ENCODE measurements at regions not wholly inside any gene's neighbourhood (a gene's known extent, or its start where the extent isn't known, plus 50 kb on each side); places are given as distances from the start of the nearest gene placed in this dataset.

DNA sequence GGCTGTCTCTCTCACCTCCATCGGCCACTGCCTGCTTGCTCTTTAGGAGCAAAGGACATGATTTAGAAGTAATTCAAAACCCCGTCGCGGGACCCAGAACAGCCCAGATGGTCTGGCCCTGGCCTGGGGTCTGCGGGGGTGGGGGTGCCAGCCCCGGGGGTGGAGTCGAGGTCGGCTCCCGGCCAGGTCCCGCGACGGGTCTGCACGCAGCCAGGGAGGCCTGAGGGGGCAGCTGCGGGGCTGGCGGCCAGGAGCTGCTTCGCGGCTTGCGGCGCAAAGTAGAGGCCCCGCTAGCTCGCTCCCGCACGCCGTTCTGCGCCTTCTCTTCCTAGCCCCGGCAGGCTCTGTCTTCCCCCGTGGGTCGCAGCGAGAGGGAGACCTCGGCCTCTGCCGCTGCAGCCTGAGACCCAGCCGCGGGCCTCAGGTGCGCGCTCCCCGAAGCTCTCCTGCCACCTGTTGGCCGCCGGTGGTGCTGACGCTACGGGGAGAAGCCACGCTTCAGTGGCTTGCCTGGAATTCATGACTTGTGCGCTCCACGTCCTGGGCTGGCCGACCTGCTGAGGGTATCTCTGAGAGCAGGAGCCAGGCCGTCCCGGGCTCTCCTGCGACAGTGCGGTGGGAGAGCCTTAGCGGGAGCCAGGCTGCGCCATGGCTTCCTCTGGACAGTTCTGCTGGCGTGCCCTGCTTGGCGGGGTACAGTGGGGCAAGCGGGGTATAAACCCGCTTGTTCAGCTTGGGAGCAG lies 157.2 kb upstream of the PITX1 start:
- peaks cover 71% of the 10 kb centered on the region for H3K27me3 Mint-ChIP-seq (ENCODE audit: unreplicated experiment)
- H3K4me1 Mint-ChIP-seq (ENCODE audit: unreplicated experiment): peaks cover 6% of the 10 kb centered on the region
- no peaks in the 10 kb centered on the region for H3K9me3 Mint-ChIP-seq (ENCODE audit: unreplicated experiment)
- no peak overlapping the region for H3K27ac Mint-ChIP-seq (ENCODE audit: unreplicated experiment)
- peak overlapping the region; percentile 73 for H3K4me3 Mint-ChIP-seq (ENCODE audit: unreplicated experiment)
- TF ChIP-seq, protein P1, sequence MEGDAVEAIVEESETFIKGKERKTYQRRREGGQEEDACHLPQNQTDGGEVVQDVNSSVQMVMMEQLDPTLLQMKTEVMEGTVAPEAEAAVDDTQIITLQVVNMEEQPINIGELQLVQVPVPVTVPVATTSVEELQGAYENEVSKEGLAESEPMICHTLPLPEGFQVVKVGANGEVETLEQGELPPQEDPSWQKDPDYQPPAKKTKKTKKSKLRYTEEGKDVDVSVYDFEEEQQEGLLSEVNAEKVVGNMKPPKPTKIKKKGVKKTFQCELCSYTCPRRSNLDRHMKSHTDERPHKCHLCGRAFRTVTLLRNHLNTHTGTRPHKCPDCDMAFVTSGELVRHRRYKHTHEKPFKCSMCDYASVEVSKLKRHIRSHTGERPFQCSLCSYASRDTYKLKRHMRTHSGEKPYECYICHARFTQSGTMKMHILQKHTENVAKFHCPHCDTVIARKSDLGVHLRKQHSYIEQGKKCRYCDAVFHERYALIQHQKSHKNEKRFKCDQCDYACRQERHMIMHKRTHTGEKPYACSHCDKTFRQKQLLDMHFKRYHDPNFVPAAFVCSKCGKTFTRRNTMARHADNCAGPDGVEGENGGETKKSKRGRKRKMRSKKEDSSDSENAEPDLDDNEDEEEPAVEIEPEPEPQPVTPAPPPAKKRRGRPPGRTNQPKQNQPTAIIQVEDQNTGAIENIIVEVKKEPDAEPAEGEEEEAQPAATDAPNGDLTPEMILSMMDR (IDR thresholded peaks at IDR 0.05): peak; percentile 90
- peak; percentile 88 for DNase-seq (ENCODE audit: extremely low spot score, unreplicated experiment)
- H3K36me3 Mint-ChIP-seq (ENCODE audit: unreplicated experiment): no peaks in the 10 kb centered on the region

DNA sequence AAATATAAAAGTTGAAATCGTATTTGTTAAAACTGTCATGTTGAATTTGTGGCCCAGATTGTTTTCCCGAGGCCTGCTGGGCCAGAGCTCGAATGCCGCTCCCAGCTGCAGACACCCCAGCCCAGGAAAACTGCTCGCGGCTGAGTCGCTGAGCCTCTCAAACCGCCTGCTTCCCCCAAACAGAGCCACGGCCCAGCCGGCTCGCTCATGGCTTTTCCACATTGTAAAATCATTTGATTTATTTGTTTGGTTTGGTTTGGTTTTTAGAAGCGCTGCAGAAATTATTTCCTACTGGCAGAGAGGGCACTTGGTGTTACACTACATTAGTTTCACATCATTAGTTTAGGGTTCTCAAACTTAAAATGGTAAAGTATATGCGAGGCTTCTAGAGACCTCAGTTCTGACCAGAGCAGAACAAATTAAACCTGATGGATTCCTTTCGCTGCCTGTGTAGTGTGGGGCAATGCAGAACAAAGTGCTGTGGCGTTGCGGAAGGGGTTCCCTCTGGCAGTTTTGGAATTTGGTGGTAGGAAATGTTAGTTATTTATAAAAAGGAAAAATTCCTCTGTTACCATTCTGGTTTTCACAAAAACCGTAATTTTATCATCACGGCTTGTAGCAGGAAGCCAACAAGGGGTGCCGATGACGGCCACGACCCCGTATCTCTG lies 156.5 kb upstream of the PITX1 start:
- peak overlapping the region; percentile 52 for H3K4me3 Mint-ChIP-seq (ENCODE audit: unreplicated experiment)
- no peak overlapping the region for H3K27ac Mint-ChIP-seq (ENCODE audit: unreplicated experiment)
- peaks cover 6% of the 10 kb centered on the region for H3K4me1 Mint-ChIP-seq (ENCODE audit: unreplicated experiment)
- H3K27me3 Mint-ChIP-seq (ENCODE audit: unreplicated experiment): peaks cover 70% of the 10 kb centered on the region
- no peaks in the 10 kb centered on the region for H3K9me3 Mint-ChIP-seq (ENCODE audit: unreplicated experiment)
- peak; percentile 62 for DNase-seq (ENCODE audit: extremely low spot score, unreplicated experiment)
- TF ChIP-seq, protein P1 (IDR thresholded peaks at IDR 0.05): no peak
- no peaks in the 10 kb centered on the region for H3K36me3 Mint-ChIP-seq (ENCODE audit: unreplicated experiment)

DNA sequence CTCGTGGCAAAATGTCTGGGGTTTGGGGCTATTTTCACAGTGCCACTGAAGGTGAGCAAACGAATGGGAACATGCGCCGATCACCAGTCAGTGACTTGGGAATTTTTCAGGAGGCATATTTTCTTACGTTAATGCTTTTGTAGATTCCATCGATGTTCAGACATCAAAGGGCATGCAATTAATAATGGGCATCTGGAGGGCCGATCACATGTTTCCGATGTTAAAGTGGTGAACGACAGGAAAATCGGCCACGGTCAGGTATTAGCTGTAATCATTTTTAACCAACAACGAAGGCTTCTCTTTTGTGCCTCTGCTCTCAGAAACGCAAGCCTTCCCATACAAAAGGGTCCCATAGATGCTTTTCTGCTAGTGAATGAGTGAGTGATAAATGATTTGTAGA lies 155.0 kb upstream of the PITX1 start:
- TF ChIP-seq, protein P1 (IDR thresholded peaks at IDR 0.05): no peak
- Mint-ChIP-seq H3K27me3 (ENCODE audit: unreplicated experiment) (peaks cover 67% of the 10 kb centered on the region), H3K27ac (ENCODE audit: unreplicated experiment) (no peak overlapping the region), H3K4me3 (ENCODE audit: unreplicated experiment) (no peak overlapping the region), H3K9me3 (ENCODE audit: unreplicated experiment) (no peaks in the 10 kb centered on the region), H3K4me1 (ENCODE audit: unreplicated experiment) (peaks cover 6% of the 10 kb centered on the region), H3K36me3 (ENCODE audit: unreplicated experiment) (no peaks in the 10 kb centered on the region)
- peak; percentile 13 for DNase-seq (ENCODE audit: extremely low spot score, unreplicated experiment)

DNA sequence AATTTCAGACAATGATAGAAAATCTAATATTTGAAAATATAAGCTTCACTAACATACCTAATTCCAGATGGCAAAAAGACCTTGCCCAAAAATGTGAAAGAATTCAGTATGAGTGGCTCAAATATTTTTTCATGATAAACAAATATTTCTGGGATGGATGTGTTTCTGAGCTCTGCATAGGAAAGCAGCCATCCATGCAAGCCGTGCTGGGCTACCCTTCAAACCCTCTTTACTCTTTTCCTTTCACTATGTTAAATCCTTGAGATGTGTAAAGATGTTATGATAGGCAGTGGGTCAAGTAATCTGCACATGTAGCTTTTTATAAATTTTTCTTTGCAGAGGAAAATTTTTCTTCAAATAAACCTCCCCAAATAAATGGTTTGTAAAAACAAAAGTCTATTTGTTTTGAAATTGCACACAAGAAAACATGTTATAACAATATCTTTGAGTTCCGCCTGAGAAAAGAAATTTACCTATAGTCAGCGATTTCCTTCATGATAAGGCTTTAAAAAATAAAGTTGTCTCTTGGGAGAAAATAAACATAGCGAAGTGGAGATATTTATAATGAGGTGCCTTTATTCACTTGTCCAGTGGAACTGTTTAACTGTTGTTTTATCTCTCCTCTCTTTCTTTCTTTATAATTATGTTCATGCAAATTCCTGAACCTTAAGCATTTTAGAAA lies 154.3 kb upstream of the PITX1 start:
- Mint-ChIP-seq H3K4me1 (ENCODE audit: unreplicated experiment) (peaks cover 6% of the 10 kb centered on the region), H3K4me3 (ENCODE audit: unreplicated experiment) (no peak overlapping the region), H3K27me3 (ENCODE audit: unreplicated experiment) (peaks cover 60% of the 10 kb centered on the region), H3K27ac (ENCODE audit: unreplicated experiment) (no peak overlapping the region), H3K9me3 (ENCODE audit: unreplicated experiment) (no peaks in the 10 kb centered on the region), H3K36me3 (ENCODE audit: unreplicated experiment) (no peaks in the 10 kb centered on the region)
- DNase-seq (ENCODE audit: extremely low spot score, unreplicated experiment): no peak
- TF ChIP-seq, protein P1 (IDR thresholded peaks at IDR 0.05): no peak

Measured in osteocyte (in vitro differentiated cells).